ENCODE measurements at regions not wholly inside any gene's neighbourhood (a gene's known extent, or its start where the extent isn't known, plus 50 kb on each side); places are given as distances from the start of the nearest gene placed in this dataset.

DNA sequence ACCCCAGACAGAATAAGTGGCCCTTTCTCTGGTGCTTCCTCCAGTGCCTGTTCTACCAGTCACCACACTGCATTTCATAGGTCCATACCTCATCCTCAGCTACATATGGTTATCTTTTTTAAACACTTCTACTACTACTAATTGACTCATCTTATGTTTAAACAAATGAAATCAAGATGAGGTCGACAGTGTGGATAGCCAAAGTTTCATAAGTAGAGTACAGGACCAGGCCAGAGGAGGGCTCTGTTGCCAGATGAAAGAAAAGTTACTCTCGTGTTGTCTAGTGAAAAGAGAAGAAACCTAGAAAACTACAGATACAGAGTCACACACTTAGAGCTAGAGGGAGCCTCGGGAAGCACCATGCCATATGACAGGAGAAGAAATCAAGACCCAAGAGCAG lies 296.1 kb downstream of the VPS13C start:
- TF ChIP-seq, protein P1, sequence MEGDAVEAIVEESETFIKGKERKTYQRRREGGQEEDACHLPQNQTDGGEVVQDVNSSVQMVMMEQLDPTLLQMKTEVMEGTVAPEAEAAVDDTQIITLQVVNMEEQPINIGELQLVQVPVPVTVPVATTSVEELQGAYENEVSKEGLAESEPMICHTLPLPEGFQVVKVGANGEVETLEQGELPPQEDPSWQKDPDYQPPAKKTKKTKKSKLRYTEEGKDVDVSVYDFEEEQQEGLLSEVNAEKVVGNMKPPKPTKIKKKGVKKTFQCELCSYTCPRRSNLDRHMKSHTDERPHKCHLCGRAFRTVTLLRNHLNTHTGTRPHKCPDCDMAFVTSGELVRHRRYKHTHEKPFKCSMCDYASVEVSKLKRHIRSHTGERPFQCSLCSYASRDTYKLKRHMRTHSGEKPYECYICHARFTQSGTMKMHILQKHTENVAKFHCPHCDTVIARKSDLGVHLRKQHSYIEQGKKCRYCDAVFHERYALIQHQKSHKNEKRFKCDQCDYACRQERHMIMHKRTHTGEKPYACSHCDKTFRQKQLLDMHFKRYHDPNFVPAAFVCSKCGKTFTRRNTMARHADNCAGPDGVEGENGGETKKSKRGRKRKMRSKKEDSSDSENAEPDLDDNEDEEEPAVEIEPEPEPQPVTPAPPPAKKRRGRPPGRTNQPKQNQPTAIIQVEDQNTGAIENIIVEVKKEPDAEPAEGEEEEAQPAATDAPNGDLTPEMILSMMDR (IDR thresholded peaks at IDR 0.05; ENCODE audit: low read length): no peak
- TF ChIP-seq EZH2 (IDR thresholded peaks at IDR 0.05; ENCODE audit: borderline replicate concordance, low read length): no peak
